OCI-LY7 (cell line): ENCODE measurements at regions not wholly inside any gene's neighbourhood (a gene's known extent, or its start where the extent isn't known, plus 50 kb on each side); places are given as distances from the start of the nearest gene placed in this dataset.

Source experiments
- BruUV-seq: library from RNA; stranded (reverse); fragments of 400-500 nt; replicated peaks from 2 replicates; lab custom pipeline; 2021; lab: Mats Ljungman, UMichigan
- CTCF ChIA-PET: fragments of 300-600 bp; sonication (Branson Sonifier 250); formaldehyde crosslinking; loops from one replicate; lab custom pipeline; 2022; ENCODE audit warnings: antibody characterized with exemption; ENCODE audit not compliant: unreplicated experiment; lab: Charles Lee
- POLR2A ChIA-PET: fragments of 300-600 bp; sonication (Branson Sonifier 250); formaldehyde crosslinking; loops from one replicate; lab custom pipeline; 2022; ENCODE audit warnings: antibody characterized with exemption; lab: Charles Lee
- DNase-seq: peaks from one replicate; pipeline ENCODE4 v3.0.0-alpha.2; 2015; ENCODE audit warnings: low spot score
- H2AFZ ChIP-seq: fragments of 200-600 bp; sonication (generic), shearing (Covaris generic); 2 replicates; pipeline ENCODE4 v1.6.1; 2014; ENCODE audit warnings: mild to moderate bottlenecking, antibody characterized with exemption, low read length, moderate library complexity
- H3K27ac ChIP-seq: fragments of 200-600 bp; sonication (generic); 2 replicates; pipeline ENCODE4 v1.5.1; 2014; ENCODE audit warnings: mixed run types, low read depth, mild to moderate bottlenecking, moderate library complexity, low read length, inconsistent platforms; ENCODE audit not compliant: poor library complexity, severe bottlenecking
- H3K36me3 ChIP-seq: fragments of 200-600 bp; sonication (generic); 2 replicates; pipeline ENCODE4 v1.6.1; 2014; ENCODE audit warnings: mild to moderate bottlenecking, antibody characterized with exemption, low read length, moderate library complexity, mixed read lengths; ENCODE audit not compliant: insufficient read depth
- H3K4me1 ChIP-seq: fragments of 200-600 bp; sonication (generic); 2 replicates; pipeline ENCODE4 v1.5.1; 2014; ENCODE audit warnings: mild to moderate bottlenecking, low read length; ENCODE audit not compliant: insufficient read depth, poor library complexity, severe bottlenecking
- H3K4me2 ChIP-seq: fragments of 200-600 bp; sonication (generic); 2 replicates; pipeline ENCODE4 v1.6.1; 2014; ENCODE audit warnings: mild to moderate bottlenecking, low read length
- H3K4me3 ChIP-seq: fragments of 200-600 bp; sonication (generic); 2 replicates; pipeline ENCODE4 v1.5.1; 2014; ENCODE audit warnings: mild to moderate bottlenecking, low read depth, low read length; ENCODE audit not compliant: poor library complexity, severe bottlenecking
- H3K79me2 ChIP-seq: fragments of 200-600 bp; sonication (generic); 2 replicates; pipeline ENCODE4 v1.6.1; 2016; ENCODE audit warnings: low read depth, mild to moderate bottlenecking, low read length, moderate library complexity, mixed read lengths; ENCODE audit not compliant: insufficient read depth
- H3K9me2 ChIP-seq: fragments of 200-600 bp; sonication (generic); 2 replicates; pipeline ENCODE4 v1.6.1; 2016; ENCODE audit warnings: mild to moderate bottlenecking, low read length, mixed read lengths; ENCODE audit not compliant: insufficient read depth
- H3K9me3 ChIP-seq: fragments of 200-600 bp; sonication (generic); 2 replicates; pipeline ENCODE4 v1.6.1; 2014; ENCODE audit warnings: mild to moderate bottlenecking, mixed run types, low read length, mixed read lengths
- H4K20me1 ChIP-seq: fragments of 200-600 bp; sonication (generic); 2 replicates; pipeline ENCODE4 v1.6.1; 2014; ENCODE audit warnings: mild to moderate bottlenecking, antibody characterized with exemption, low read length, moderate library complexity, mixed read lengths; ENCODE audit not compliant: insufficient read depth
- EZH2phosphoT487 ChIP-seq: fragments of 200-600 bp; sonication (generic); IDR thresholded peaks from 2 replicates; pipeline ENCODE4 v1.6.1; 2018; ENCODE audit warnings: low read depth, borderline replicate concordance, mild to moderate bottlenecking, mixed run types, antibody characterized with exemption, low read length, moderate library complexity, mixed read lengths
- intact Hi-C: fragments of 100-400 bp; cut with micrococcal nuclease; formaldehyde crosslinking; loops from one replicate; pipeline ENCODE4 v1.10.0; 2022; ENCODE audit not compliant: unreplicated experiment
- TF ChIP-seq, protein P1 (sequence below): fragments of 200-600 bp; sonication (generic); conservative IDR thresholded peaks from 2 replicates; pipeline ENCODE4 v1.5.1; 2014; ENCODE audit warnings: mild to moderate bottlenecking, antibody characterized with exemption, low read length, moderate library complexity, mixed read lengths

DNA sequence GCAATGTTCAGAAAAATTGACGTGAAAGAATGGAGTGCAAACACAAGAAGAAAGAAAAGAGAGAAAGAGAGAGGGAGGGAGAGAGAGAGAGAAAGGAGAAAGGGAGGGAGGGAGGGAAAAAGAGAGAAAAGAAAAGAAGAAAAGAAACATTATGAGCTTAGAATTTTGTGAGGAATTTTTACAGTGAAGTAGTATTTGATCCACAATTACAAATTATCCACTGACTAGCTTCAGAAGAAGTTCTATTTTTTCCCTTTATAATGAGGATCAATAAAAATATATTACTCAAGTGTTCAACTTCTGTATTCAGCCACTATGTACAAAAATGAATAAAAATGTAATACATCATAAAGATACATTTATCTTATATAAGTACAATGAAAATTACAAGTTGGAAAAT lies 494.5 kb upstream of the CA10 start:
- Histone ChIP-seq H3K79me2 (no peaks in the 10 kb centered on the region), H2AFZ (no peak overlapping the region), H3K9me3 (no peaks in the 10 kb centered on the region), H3K36me3 (no peaks in the 10 kb centered on the region), H3K27ac (no peak overlapping the region), H3K4me1 (no peaks in the 10 kb centered on the region), H3K9me2 (no peaks in the 10 kb centered on the region), H3K4me3 (no peak overlapping the region), H4K20me1 (no peaks in the 10 kb centered on the region), H3K4me2 (no peak overlapping the region)
- ChIA-PET CTCF (no interaction called here), POLR2A (interaction anchor here (0.8 kb wide), 2 partner anchors 67 to 72 kb away, joined by 3 read pairs; no protein-coding TSS in a partner anchor)
- no TSS peak for BruUV-seq
- intact Hi-C loops = no loop called here
- DNase-seq = no peak
- TF ChIP-seq, protein P1, sequence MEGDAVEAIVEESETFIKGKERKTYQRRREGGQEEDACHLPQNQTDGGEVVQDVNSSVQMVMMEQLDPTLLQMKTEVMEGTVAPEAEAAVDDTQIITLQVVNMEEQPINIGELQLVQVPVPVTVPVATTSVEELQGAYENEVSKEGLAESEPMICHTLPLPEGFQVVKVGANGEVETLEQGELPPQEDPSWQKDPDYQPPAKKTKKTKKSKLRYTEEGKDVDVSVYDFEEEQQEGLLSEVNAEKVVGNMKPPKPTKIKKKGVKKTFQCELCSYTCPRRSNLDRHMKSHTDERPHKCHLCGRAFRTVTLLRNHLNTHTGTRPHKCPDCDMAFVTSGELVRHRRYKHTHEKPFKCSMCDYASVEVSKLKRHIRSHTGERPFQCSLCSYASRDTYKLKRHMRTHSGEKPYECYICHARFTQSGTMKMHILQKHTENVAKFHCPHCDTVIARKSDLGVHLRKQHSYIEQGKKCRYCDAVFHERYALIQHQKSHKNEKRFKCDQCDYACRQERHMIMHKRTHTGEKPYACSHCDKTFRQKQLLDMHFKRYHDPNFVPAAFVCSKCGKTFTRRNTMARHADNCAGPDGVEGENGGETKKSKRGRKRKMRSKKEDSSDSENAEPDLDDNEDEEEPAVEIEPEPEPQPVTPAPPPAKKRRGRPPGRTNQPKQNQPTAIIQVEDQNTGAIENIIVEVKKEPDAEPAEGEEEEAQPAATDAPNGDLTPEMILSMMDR = no peak
- TF ChIP-seq EZH2phosphoT487 = no peak

DNA sequence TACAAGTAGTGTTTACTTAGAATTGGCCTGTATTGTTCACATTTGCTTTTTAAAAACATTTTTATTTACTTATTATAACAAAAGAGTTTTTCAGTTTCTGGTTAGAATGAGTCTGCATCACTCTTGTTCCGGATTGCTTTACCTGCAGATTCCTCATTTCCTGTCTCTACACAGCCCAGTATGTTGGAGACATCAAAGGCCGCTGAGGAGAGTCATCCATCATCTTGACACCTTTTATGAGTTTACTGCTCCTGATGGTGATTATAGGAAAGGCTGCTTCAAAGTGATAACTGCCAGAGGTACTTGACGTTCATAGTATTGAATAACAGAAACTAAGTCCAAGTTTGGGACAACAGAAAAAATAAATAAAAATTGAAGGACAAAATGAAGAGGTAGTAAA lies 490.5 kb upstream of the CA10 start:
- TF ChIP-seq EZH2phosphoT487 = no peak
- TF ChIP-seq, protein P1 = no peak
- no peaks in the 10 kb centered on the region for H3K79me2 ChIP-seq
- intact Hi-C loops = no loop called here
- H3K4me1 ChIP-seq = no peaks in the 10 kb centered on the region
- BruUV-seq = no TSS peak
- no peak overlapping the region for H3K4me3 ChIP-seq
- DNase-seq = no peak
- POLR2A ChIA-PET = no interaction called here
- no peak overlapping the region for H2AFZ ChIP-seq
- no peaks in the 10 kb centered on the region for H4K20me1 ChIP-seq
- CTCF ChIA-PET = no interaction called here
- H3K9me3 ChIP-seq = no peaks in the 10 kb centered on the region
- H3K9me2 ChIP-seq = no peaks in the 10 kb centered on the region
- no peaks in the 10 kb centered on the region for H3K36me3 ChIP-seq
- H3K4me2 ChIP-seq = no peak overlapping the region
- H3K27ac ChIP-seq = no peak overlapping the region

DNA sequence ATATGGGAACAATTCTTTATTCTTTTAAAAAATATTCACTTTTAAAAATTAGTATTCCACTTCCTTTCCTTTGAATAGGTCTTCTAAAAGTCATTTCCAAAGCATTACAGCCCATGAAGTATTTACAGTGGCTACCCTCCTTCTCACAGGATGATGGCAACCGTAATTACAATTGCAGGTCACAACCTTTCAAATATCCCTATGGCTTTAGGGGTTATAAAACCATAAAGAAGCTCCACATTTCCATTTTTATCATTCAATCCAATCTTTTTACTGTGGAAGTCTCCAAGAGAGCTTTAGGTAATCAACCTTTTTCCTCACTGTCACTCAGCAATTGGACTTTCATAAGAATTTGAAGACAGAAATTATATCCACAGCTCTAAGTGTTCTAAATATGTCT lies 488.9 kb upstream of the CA10 start:
- no peaks in the 10 kb centered on the region for H4K20me1 ChIP-seq
- no peak overlapping the region for H3K4me3 ChIP-seq
- no peaks in the 10 kb centered on the region for H3K36me3 ChIP-seq
- H2AFZ ChIP-seq = no peak overlapping the region
- intact Hi-C loops = no loop called here
- ChIA-PET CTCF (no interaction called here), POLR2A (no interaction called here)
- no peaks in the 10 kb centered on the region for H3K9me3 ChIP-seq
- H3K9me2 ChIP-seq = no peaks in the 10 kb centered on the region
- no peaks in the 10 kb centered on the region for H3K4me1 ChIP-seq
- no peak overlapping the region for H3K4me2 ChIP-seq
- no TSS peak for BruUV-seq
- H3K27ac ChIP-seq = no peak overlapping the region
- H3K79me2 ChIP-seq = no peaks in the 10 kb centered on the region
- DNase-seq = no peak
- no peak for TF ChIP-seq EZH2phosphoT487
- TF ChIP-seq, protein P1 = no peak
